Neuronal stem cell (in vitro differentiated cells): ENCODE measurements at regions not wholly inside any gene's neighbourhood (a gene's known extent, or its start where the extent isn't known, plus 50 kb on each side); places are given as distances from the start of the nearest gene placed in this dataset.
"Not testable (repeated sequence)": the region's sequence is repeated elsewhere in the genome, so short reads cannot be mapped to it uniquely, and the experiment has no call there.

ENCODE experiments used
- DNase-seq: peaks from one replicate; pipeline ENCODE4 v3.0.0-alpha.2; 2013; ENCODE audit warnings: low spot score
- H2AFZ ChIP-seq: one replicate; pipeline ENCODE4 v1.6.1; 2013; ENCODE audit warnings: mild to moderate bottlenecking, low read length, inconsistent platforms
- H2AK5ac ChIP-seq: 2 replicates; pipeline ENCODE4 v1.6.1; 2013; ENCODE audit warnings: low read depth, mild to moderate bottlenecking, inconsistent platforms, low read length, moderate library complexity, mixed read lengths
- H2BK120ac ChIP-seq: 2 replicates; pipeline ENCODE4 v1.6.1; 2013; ENCODE audit warnings: low read depth, mild to moderate bottlenecking, inconsistent platforms, low read length, moderate library complexity, mixed read lengths
- H2BK12ac ChIP-seq: one replicate; pipeline ENCODE4 v1.6.1; 2013; ENCODE audit warnings: low read length, inconsistent platforms
- H2BK15ac ChIP-seq: 2 replicates; pipeline ENCODE4 v1.6.1; 2013; ENCODE audit warnings: mild to moderate bottlenecking, low read length, inconsistent platforms, mixed read lengths
- H2BK5ac ChIP-seq: one replicate; pipeline ENCODE4 v1.6.1; 2013; ENCODE audit warnings: inconsistent platforms, mild to moderate bottlenecking, low read length, moderate library complexity
- H3K14ac ChIP-seq: one replicate; pipeline ENCODE4 v1.6.1; 2013; ENCODE audit warnings: low read length, inconsistent platforms
- H3K18ac ChIP-seq: 2 replicates; pipeline ENCODE4 v1.6.1; 2013; ENCODE audit warnings: low read length, inconsistent platforms
- H3K23ac ChIP-seq: 2 replicates; pipeline ENCODE4 v1.6.1; 2013; ENCODE audit warnings: low read depth, mild to moderate bottlenecking, mixed read lengths, low read length, inconsistent platforms; ENCODE audit not compliant: poor library complexity
- H3K27ac ChIP-seq: replicated peaks from 3 replicates; pipeline ENCODE4 v1.5.1; 2013; ENCODE audit warnings: low read length, inconsistent platforms
- H3K27me3 ChIP-seq, 3 experiments: 2 replicates each; pipeline ENCODE4 v1.6.1; 2013; ENCODE audit warnings: low read length in 3 of 3, mild to moderate bottlenecking in 2 of 3, inconsistent platforms in 1 of 3, low read depth in 1 of 3, mixed read lengths in 1 of 3, moderate library complexity in 1 of 3; ENCODE audit not compliant: control insufficient read depth in 3 of 3, insufficient read depth in 3 of 3
- H3K36me3 ChIP-seq, 2 donors: replicated peaks in 1 of 2; 2 replicates each; pipeline ENCODE4 v1.6.1; 2013; ENCODE audit warnings: low read length in 2 of 2; ENCODE audit not compliant: control insufficient read depth in 2 of 2, insufficient read depth in 2 of 2
- H3K4ac ChIP-seq: 2 replicates; pipeline ENCODE4 v1.6.1; 2013; ENCODE audit warnings: inconsistent platforms, mild to moderate bottlenecking, low read length, moderate library complexity
- H3K4me1 ChIP-seq, 2 donors: 1 replicate in 1 of 2; 2 replicates in 1 of 2; pipeline ENCODE4 v1.6.1; 2013; ENCODE audit warnings: low read length in 2 of 2, low read depth in 1 of 2; ENCODE audit not compliant: control insufficient read depth in 2 of 2, insufficient read depth in 1 of 2
- H3K4me2 ChIP-seq: one replicate; pipeline ENCODE4 v1.6.1; 2013; ENCODE audit warnings: mild to moderate bottlenecking, low read length, inconsistent platforms; ENCODE audit not compliant: insufficient read depth, poor library complexity, severe bottlenecking
- H3K4me3 ChIP-seq, 2 donors: 2 replicates each; pipeline ENCODE4 v1.5.1; 2013; ENCODE audit warnings: low read length in 2 of 2, mild to moderate bottlenecking in 2 of 2, inconsistent platforms in 1 of 2, moderate library complexity in 1 of 2
- H3K79me1 ChIP-seq: one replicate; pipeline ENCODE4 v1.6.1; 2013; ENCODE audit warnings: low read depth, mild to moderate bottlenecking, inconsistent platforms, low read length, moderate library complexity
- H3K9ac ChIP-seq: one replicate; pipeline ENCODE4 v1.6.1; 2013; ENCODE audit warnings: mild to moderate bottlenecking, low read depth, low read length, inconsistent platforms; ENCODE audit not compliant: poor library complexity
- H3K9me3 ChIP-seq, 2 donors: replicated peaks in 1 of 2; 2 replicates each; pipeline versions ENCODE3 to v1.6.1; 2013; ENCODE audit warnings: low read length in 2 of 2, mild to moderate bottlenecking in 2 of 2, inconsistent platforms in 1 of 2, low read depth in 1 of 2, mixed read lengths in 1 of 2, moderate library complexity in 1 of 2; ENCODE audit not compliant: control insufficient read depth in 2 of 2, insufficient read depth in 1 of 2
- H4K8ac ChIP-seq: one replicate; pipeline ENCODE4 v1.6.1; 2013; ENCODE audit warnings: low read depth, mild to moderate bottlenecking, inconsistent platforms, low read length, moderate library complexity
- H4K91ac ChIP-seq: one replicate; pipeline ENCODE4 v1.6.1; 2013; ENCODE audit warnings: low read length, low read depth, mild to moderate bottlenecking, inconsistent platforms; ENCODE audit not compliant: poor library complexity
- WGBS, 2 donors: extraction: QIAGEN DNeasy Blood & Tissue Kit; methylation state at CpG; one replicate each; pipeline ENCODE4 v1.1.7; 2013; ENCODE audit warnings: missing lambda C conversion rate in 2 of 2, mixed read lengths in 1 of 2; ENCODE audit not compliant: insufficient read length in 2 of 2, insufficient replicate concordance in 1 of 2; ENCODE audit errors: extremely low coverage in 2 of 2; 5-methylcytosine and 5-hydroxymethylcytosine counted together

DNA sequence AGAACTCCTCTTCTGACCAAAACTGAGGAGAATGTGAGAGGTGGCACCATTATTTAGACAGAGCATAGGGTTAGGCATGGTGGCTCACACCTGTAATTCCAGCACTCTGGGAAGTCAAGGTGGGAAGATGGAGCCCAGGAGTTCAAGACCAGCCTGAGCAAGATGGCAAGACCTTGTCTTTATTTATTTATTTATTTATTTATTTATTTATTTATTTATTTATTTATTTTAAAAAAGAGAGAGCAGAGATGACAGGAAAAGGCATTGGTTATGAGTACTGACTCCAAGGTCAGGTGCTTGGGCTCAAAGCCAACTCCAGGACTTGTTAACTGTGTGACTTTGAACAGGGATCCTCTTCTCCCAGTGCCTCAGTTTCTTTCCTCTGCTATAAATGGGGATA lies 217.7 kb downstream of the MEX3B start:
- Histone ChIP-seq H3K27me3 (no peaks in the 10 kb centered on the region), H3K14ac (no peak overlapping the region), H2AFZ (no peak overlapping the region), H2BK12ac (no peak overlapping the region), H2BK15ac (no peak overlapping the region), H3K4me1 (peaks cover 0 to 2% of the 10 kb centered on the region in 2 donors), H3K4me3 (no peak overlapping the region), H3K23ac (no peak overlapping the region), H3K18ac (peak overlapping the region; percentile 48), H2AK5ac (peak overlapping the region; percentile 6), H3K9ac (no peak overlapping the region), H3K36me3 (no peaks in the 10 kb centered on the region), H2BK120ac (no peak overlapping the region), H3K79me1 (no peaks in the 10 kb centered on the region), H4K91ac (no peak overlapping the region), H4K8ac (no peak overlapping the region), H3K4me2 (no peak overlapping the region), H3K9me3 (no peaks in the 10 kb centered on the region), H2BK5ac (no peak overlapping the region), H3K27ac (no peak overlapping the region), H3K4ac (no peak overlapping the region)
- no peak for DNase-seq

DNA sequence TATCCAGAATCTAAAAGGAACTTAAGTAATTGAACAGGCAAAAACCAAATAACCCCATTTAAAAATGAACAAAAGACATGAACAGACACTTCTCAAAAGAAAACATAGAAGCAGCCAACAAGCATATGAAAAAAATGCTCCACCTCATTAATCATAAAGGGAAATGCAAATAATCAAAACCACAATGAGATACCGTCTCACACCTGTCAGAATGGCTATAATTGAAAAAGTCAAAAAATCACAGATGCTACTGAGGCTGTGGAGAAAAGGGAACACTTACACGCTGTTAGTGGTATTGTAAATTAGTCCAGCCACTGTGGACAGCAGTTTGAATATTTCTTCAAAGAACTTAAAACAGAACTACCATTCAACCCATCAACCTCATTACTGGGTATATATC lies 220.7 kb downstream of the MEX3B start:
- H2AK5ac ChIP-seq: no peak overlapping the region
- H3K14ac ChIP-seq: no peak overlapping the region
- H2BK120ac ChIP-seq: no peak overlapping the region
- no peak for DNase-seq
- no peak overlapping the region for H2BK12ac ChIP-seq
- H3K9me3 ChIP-seq: no peaks in the 10 kb centered on the region
- H4K91ac ChIP-seq: no peak overlapping the region
- H3K4me2 ChIP-seq: no peak overlapping the region
- H4K8ac ChIP-seq: no peak overlapping the region
- no peak overlapping the region for H3K23ac ChIP-seq
- no peak overlapping the region for H2BK5ac ChIP-seq
- no peaks in the 10 kb centered on the region for H3K36me3 ChIP-seq
- H3K79me1 ChIP-seq: no peaks in the 10 kb centered on the region
- H3K9ac ChIP-seq: no peak overlapping the region
- no peak overlapping the region for H3K4me3 ChIP-seq
- no peak overlapping the region for H3K18ac ChIP-seq
- no peak overlapping the region for H2AFZ ChIP-seq
- no peaks in the 10 kb centered on the region for H3K27me3 ChIP-seq
- H3K27ac ChIP-seq: no peak overlapping the region
- no CpG with 5 or more reads among the region's 2 CpGs for WGBS, 2 donors
- no peak overlapping the region for H3K4ac ChIP-seq
- no peak overlapping the region for H2BK15ac ChIP-seq
- peaks cover 0 to 2% of the 10 kb centered on the region in 2 donors for H3K4me1 ChIP-seq

DNA sequence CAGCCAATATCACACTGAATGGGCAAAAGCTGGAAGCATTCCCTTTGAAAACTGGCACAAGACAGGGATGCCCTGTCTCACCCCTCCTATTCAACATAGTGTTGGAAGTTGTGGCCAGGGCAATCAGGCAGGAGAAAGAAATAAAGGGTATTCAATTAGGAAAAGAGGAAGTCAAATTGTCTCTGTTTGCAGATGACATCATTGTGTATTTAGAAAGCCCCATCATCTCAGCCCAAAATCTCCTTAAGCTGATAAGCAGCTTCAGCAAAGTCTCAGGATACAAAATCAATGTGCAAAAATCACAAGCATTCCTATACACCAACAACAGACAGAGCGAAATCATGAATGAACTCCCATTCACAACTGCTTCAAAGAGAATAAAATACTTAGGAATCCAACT lies 223.2 kb downstream of the MEX3B start:
- not testable (repeated sequence) for H3K36me3 ChIP-seq, H2AFZ ChIP-seq, H3K4ac ChIP-seq, H3K4me3 ChIP-seq, H2AK5ac ChIP-seq, H3K14ac ChIP-seq, DNase-seq, H2BK5ac ChIP-seq, H3K4me1 ChIP-seq, H3K9me3 ChIP-seq, H4K91ac ChIP-seq, H3K27ac ChIP-seq, H4K8ac ChIP-seq, H2BK15ac ChIP-seq, H3K23ac ChIP-seq, H3K9ac ChIP-seq, H3K4me2 ChIP-seq, H3K18ac ChIP-seq, H2BK120ac ChIP-seq, H3K27me3 ChIP-seq, H3K79me1 ChIP-seq, H2BK12ac ChIP-seq
- WGBS, 2 donors: no CpG with 5 or more reads among the region's 1 CpG

DNA sequence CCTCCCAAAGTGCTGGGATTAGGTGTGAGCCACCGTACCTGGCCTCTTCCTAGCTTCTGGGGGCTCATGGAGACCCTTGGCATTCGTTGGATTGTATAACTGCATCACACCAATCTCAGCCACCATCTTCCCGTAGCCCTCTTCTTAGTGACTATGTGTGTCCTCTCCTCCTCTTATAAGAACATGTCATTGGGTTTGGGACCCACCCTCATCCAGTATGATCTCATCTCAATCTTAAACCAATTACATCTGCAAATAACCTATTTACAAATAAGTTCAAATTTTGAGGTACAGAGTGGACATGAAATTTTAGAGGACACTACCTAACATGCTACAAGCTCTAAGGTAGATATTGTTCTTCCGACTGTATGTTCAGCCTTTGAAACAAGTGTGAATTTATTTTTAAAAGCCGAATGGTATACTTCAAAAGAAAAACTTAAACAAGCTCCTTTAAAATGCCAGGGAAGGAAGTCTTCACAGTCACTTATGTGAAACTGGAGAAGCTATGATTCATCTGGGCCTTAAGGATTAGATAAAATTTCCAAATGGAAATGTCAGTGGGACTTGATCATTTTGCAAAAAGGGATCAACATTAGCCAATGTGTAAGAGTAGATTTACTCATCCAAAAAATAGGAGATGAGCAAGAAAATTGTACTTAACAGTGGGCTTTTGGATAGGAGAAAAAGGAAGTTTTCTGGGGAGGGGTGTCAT lies 225.7 kb downstream of the MEX3B start:
- no peak overlapping the region for H3K14ac ChIP-seq
- H2BK12ac ChIP-seq: no peak overlapping the region
- no peaks in the 10 kb centered on the region for H3K27me3 ChIP-seq
- no peak overlapping the region for H3K4me2 ChIP-seq
- WGBS, 2 donors: no CpG with 5 or more reads among the region's 5 CpGs
- DNase-seq: no peak
- H3K9me3 ChIP-seq: no peaks in the 10 kb centered on the region
- H4K91ac ChIP-seq: no peak overlapping the region
- H3K4ac ChIP-seq: no peak overlapping the region
- H3K18ac ChIP-seq: no peak overlapping the region
- H3K9ac ChIP-seq: no peak overlapping the region
- no peak overlapping the region for H2BK5ac ChIP-seq
- no peaks in the 10 kb centered on the region for H3K4me1 ChIP-seq
- H2AFZ ChIP-seq: no peak overlapping the region
- no peak overlapping the region for H2AK5ac ChIP-seq
- peaks cover 0 to 1% of the 10 kb centered on the region in 2 donors for H3K36me3 ChIP-seq
- no peak overlapping the region for H4K8ac ChIP-seq
- no peak overlapping the region for H3K27ac ChIP-seq
- H2BK120ac ChIP-seq: no peak overlapping the region
- H3K23ac ChIP-seq: no peak overlapping the region
- H3K79me1 ChIP-seq: no peaks in the 10 kb centered on the region
- H2BK15ac ChIP-seq: no peak overlapping the region
- no peak overlapping the region for H3K4me3 ChIP-seq
